GM23338 (cell line): ENCODE measurements at regions not wholly inside any gene's neighbourhood (a gene's known extent, or its start where the extent isn't known, plus 50 kb on each side); places are given as distances from the start of the nearest gene placed in this dataset.

Experiments
- EZH2phosphoT487 ChIP-seq: fragments of 200-600 bp; sonication (generic); IDR thresholded peaks from one replicate; pipeline ENCODE4 v1.8.1; 2018; ENCODE audit warnings: antibody characterized with exemption; ENCODE audit not compliant: unreplicated experiment
- TF ChIP-seq, protein P1 (sequence below), 2 experiments: fragments of 200-600 bp in 1 of 2; sonication (generic) in 1 of 2; conservative IDR thresholded peaks; 2 replicates each; pipeline versions ENCODE4 v1.5.1 to v1.6.1; 2016 to 2017; ENCODE audit warnings: antibody characterized with exemption in 2 of 2, low read depth in 2 of 2, mild to moderate bottlenecking in 2 of 2, moderate library complexity in 1 of 2

DNA sequence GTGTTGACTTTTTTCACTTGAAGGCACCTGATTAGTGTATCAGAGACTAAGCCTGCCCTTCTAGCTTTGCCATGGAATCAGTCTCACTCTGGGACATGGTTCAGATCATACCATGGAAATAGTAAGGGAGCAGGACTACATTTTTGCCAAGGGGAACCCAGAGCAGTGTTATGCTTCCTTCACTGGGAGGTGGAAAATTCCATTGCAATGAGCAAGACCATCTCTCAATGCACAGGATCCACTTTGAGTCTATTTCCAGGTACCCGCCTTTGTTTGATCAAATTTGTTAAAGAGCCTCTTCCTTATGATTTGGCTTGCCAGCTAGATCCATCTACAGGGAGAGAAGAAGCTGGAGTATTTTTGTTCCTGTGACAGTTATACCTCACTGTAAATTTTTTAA is 395.8 kb downstream of the MTX2 start:
- TF ChIP-seq, protein P1, sequence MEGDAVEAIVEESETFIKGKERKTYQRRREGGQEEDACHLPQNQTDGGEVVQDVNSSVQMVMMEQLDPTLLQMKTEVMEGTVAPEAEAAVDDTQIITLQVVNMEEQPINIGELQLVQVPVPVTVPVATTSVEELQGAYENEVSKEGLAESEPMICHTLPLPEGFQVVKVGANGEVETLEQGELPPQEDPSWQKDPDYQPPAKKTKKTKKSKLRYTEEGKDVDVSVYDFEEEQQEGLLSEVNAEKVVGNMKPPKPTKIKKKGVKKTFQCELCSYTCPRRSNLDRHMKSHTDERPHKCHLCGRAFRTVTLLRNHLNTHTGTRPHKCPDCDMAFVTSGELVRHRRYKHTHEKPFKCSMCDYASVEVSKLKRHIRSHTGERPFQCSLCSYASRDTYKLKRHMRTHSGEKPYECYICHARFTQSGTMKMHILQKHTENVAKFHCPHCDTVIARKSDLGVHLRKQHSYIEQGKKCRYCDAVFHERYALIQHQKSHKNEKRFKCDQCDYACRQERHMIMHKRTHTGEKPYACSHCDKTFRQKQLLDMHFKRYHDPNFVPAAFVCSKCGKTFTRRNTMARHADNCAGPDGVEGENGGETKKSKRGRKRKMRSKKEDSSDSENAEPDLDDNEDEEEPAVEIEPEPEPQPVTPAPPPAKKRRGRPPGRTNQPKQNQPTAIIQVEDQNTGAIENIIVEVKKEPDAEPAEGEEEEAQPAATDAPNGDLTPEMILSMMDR (conservative IDR thresholded peaks at IDR 0.05; ENCODE audit: low read depth in 2 of 2): no peak
- no peak for TF ChIP-seq EZH2phosphoT487
